ENCODE measurements at regions not wholly inside any gene's neighbourhood (a gene's known extent, or its start where the extent isn't known, plus 50 kb on each side); places are given as distances from the start of the nearest gene placed in this dataset.

GRCh38 chr7:110105307-110105706 lies 985.6 kb upstream of the LRRN3 start:
- Histone ChIP-seq H3K9ac (ENCODE audit: low read depth in 1 of 3, low read length in 3 of 3) (no peak overlapping the region), H3K4me3 (ENCODE audit: low read length in 3 of 3) (no peak overlapping the region), H3K27ac (ENCODE audit: low read depth, low read length) (no peak overlapping the region), H3K36me3 (ENCODE audit: control insufficient read depth in 3 of 3, insufficient read depth in 3 of 3, low read length in 3 of 3) (no peaks in the 10 kb centered on the region), H3K9me3 (ENCODE audit: control insufficient read depth in 3 of 3, low read length in 3 of 3) (no peaks in the 10 kb centered on the region), H3K4me1 (ENCODE audit: control insufficient read depth in 3 of 3, insufficient read depth in 3 of 3, low read length in 3 of 3) (no peaks in the 10 kb centered on the region), H3K27me3 (ENCODE audit: control insufficient read depth in 3 of 3, insufficient read depth in 3 of 3, low read length in 3 of 3) (no peaks in the 10 kb centered on the region)

GRCh38 chr7:110105840-110106239 lies 985.1 kb upstream of the LRRN3 start:
- no peak overlapping the region for H3K9ac ChIP-seq (ENCODE audit: low read depth in 1 of 3, low read length in 3 of 3)
- H3K36me3 ChIP-seq (ENCODE audit: control insufficient read depth in 3 of 3, insufficient read depth in 3 of 3, low read length in 3 of 3), result no peaks in the 10 kb centered on the region
- no peaks in the 10 kb centered on the region for H3K9me3 ChIP-seq (ENCODE audit: control insufficient read depth in 3 of 3, low read length in 3 of 3)
- H3K4me3 ChIP-seq (ENCODE audit: low read length in 3 of 3), result no peak overlapping the region
- H3K27me3 ChIP-seq (ENCODE audit: control insufficient read depth in 3 of 3, insufficient read depth in 3 of 3, low read length in 3 of 3), result no peaks in the 10 kb centered on the region
- no peak overlapping the region for H3K27ac ChIP-seq (ENCODE audit: low read depth, low read length)
- H3K4me1 ChIP-seq (ENCODE audit: control insufficient read depth in 3 of 3, insufficient read depth in 3 of 3, low read length in 3 of 3), result no peaks in the 10 kb centered on the region

- H3K27me3 ChIP-seq (ENCODE audit: control insufficient read depth in 3 of 3, insufficient read depth in 3 of 3, low read length in 3 of 3), result no peaks in the 10 kb centered on the region
- H3K4me1 ChIP-seq (ENCODE audit: control insufficient read depth in 3 of 3, insufficient read depth in 3 of 3, low read length in 3 of 3), result no peaks in the 10 kb centered on the region
- H3K9ac ChIP-seq (ENCODE audit: low read depth in 1 of 3, low read length in 3 of 3), result no peak overlapping the region
- H3K36me3 ChIP-seq (ENCODE audit: control insufficient read depth in 3 of 3, insufficient read depth in 3 of 3, low read length in 3 of 3), result no peaks in the 10 kb centered on the region
- no peak overlapping the region for H3K27ac ChIP-seq (ENCODE audit: low read depth, low read length)
- H3K4me3 ChIP-seq (ENCODE audit: low read length in 3 of 3), result no peak overlapping the region
- no peaks in the 10 kb centered on the region for H3K9me3 ChIP-seq (ENCODE audit: control insufficient read depth in 3 of 3, low read length in 3 of 3)
Measured at GRCh38 chr7:110119883-110120581, 970.9 kb upstream of the LRRN3 start.

GRCh38 chr7:110129159-110129558 lies 961.8 kb upstream of the LRRN3 start:
- Histone ChIP-seq H3K9me3 (ENCODE audit: control insufficient read depth in 3 of 3, low read length in 3 of 3) (no peaks in the 10 kb centered on the region), H3K27ac (ENCODE audit: low read depth, low read length) (no peak overlapping the region), H3K36me3 (ENCODE audit: control insufficient read depth in 3 of 3, insufficient read depth in 3 of 3, low read length in 3 of 3) (no peaks in the 10 kb centered on the region), H3K27me3 (ENCODE audit: control insufficient read depth in 3 of 3, insufficient read depth in 3 of 3, low read length in 3 of 3) (no peaks in the 10 kb centered on the region), H3K4me1 (ENCODE audit: control insufficient read depth in 3 of 3, insufficient read depth in 3 of 3, low read length in 3 of 3) (no peaks in the 10 kb centered on the region), H3K9ac (ENCODE audit: low read depth in 1 of 3, low read length in 3 of 3) (no peak overlapping the region), H3K4me3 (ENCODE audit: low read length in 3 of 3) (no peak overlapping the region)

- Histone ChIP-seq H3K27me3 (ENCODE audit: control insufficient read depth in 3 of 3, insufficient read depth in 3 of 3, low read length in 3 of 3) (no peaks in the 10 kb centered on the region), H3K4me3 (ENCODE audit: low read length in 3 of 3) (no peak overlapping the region), H3K27ac (ENCODE audit: low read depth, low read length) (no peak overlapping the region), H3K36me3 (ENCODE audit: control insufficient read depth in 3 of 3, insufficient read depth in 3 of 3, low read length in 3 of 3) (no peaks in the 10 kb centered on the region), H3K9me3 (ENCODE audit: control insufficient read depth in 3 of 3, low read length in 3 of 3) (no peaks in the 10 kb centered on the region), H3K9ac (ENCODE audit: low read depth in 1 of 3, low read length in 3 of 3) (no peak overlapping the region), H3K4me1 (ENCODE audit: control insufficient read depth in 3 of 3, insufficient read depth in 3 of 3, low read length in 3 of 3) (no peaks in the 10 kb centered on the region)
Measured at GRCh38 chr7:110130669-110131068, 960.3 kb upstream of the LRRN3 start.

GRCh38 chr7:110131344-110131743 lies 959.6 kb upstream of the LRRN3 start:
- Histone ChIP-seq H3K9ac (ENCODE audit: low read depth in 1 of 3, low read length in 3 of 3) (no peak overlapping the region), H3K27ac (ENCODE audit: low read depth, low read length) (no peak overlapping the region), H3K36me3 (ENCODE audit: control insufficient read depth in 3 of 3, insufficient read depth in 3 of 3, low read length in 3 of 3) (no peaks in the 10 kb centered on the region), H3K4me3 (ENCODE audit: low read length in 3 of 3) (no peak overlapping the region), H3K9me3 (ENCODE audit: control insufficient read depth in 3 of 3, low read length in 3 of 3) (no peaks in the 10 kb centered on the region), H3K4me1 (ENCODE audit: control insufficient read depth in 3 of 3, insufficient read depth in 3 of 3, low read length in 3 of 3) (no peaks in the 10 kb centered on the region), H3K27me3 (ENCODE audit: control insufficient read depth in 3 of 3, insufficient read depth in 3 of 3, low read length in 3 of 3) (no peaks in the 10 kb centered on the region)

- Histone ChIP-seq H3K4me1 (ENCODE audit: control insufficient read depth in 3 of 3, insufficient read depth in 3 of 3, low read length in 3 of 3) (no peaks in the 10 kb centered on the region), H3K36me3 (ENCODE audit: control insufficient read depth in 3 of 3, insufficient read depth in 3 of 3, low read length in 3 of 3) (no peaks in the 10 kb centered on the region)
Measured at GRCh38 chr7:110139056-110139455, 951.9 kb upstream of the LRRN3 start.

GRCh38 chr7:110142939-110143526 lies 947.9 kb upstream of the LRRN3 start:
- Histone ChIP-seq H3K9me3 (ENCODE audit: control insufficient read depth in 3 of 3, low read length in 3 of 3) (peaks cover 0 to 4% (median under 1%) of the 10 kb centered on the region in 3 donors), H3K36me3 (ENCODE audit: control insufficient read depth in 3 of 3, insufficient read depth in 3 of 3, low read length in 3 of 3) (no peaks in the 10 kb centered on the region), H3K4me1 (ENCODE audit: control insufficient read depth in 3 of 3, insufficient read depth in 3 of 3, low read length in 3 of 3) (no peaks in the 10 kb centered on the region), H3K9ac (ENCODE audit: low read depth in 1 of 3, low read length in 3 of 3) (no peak overlapping the region), H3K4me3 (ENCODE audit: low read length in 3 of 3) (no peak overlapping the region), H3K27ac (ENCODE audit: low read depth, low read length) (no peak overlapping the region), H3K27me3 (ENCODE audit: control insufficient read depth in 3 of 3, insufficient read depth in 3 of 3, low read length in 3 of 3) (no peaks in the 10 kb centered on the region)

More at GRCh38 chr7:110139056-110139455, 951.9 kb upstream of the LRRN3 start:
- no peaks in the 10 kb centered on the region for H3K27me3 ChIP-seq (ENCODE audit: control insufficient read depth in 3 of 3, insufficient read depth in 3 of 3, low read length in 3 of 3)
- peaks cover 0 to 3% (median 0%) of the 10 kb centered on the region in 3 donors for H3K9me3 ChIP-seq (ENCODE audit: control insufficient read depth in 3 of 3, low read length in 3 of 3)
- no peak overlapping the region for H3K27ac ChIP-seq (ENCODE audit: low read depth, low read length)
- no peak overlapping the region for H3K9ac ChIP-seq (ENCODE audit: low read depth in 1 of 3, low read length in 3 of 3)
- H3K4me3 ChIP-seq (ENCODE audit: low read length in 3 of 3), result no peak overlapping the region

- Histone ChIP-seq H3K27me3 (ENCODE audit: control insufficient read depth in 3 of 3, insufficient read depth in 3 of 3, low read length in 3 of 3) (no peaks in the 10 kb centered on the region), H3K4me1 (ENCODE audit: control insufficient read depth in 3 of 3, insufficient read depth in 3 of 3, low read length in 3 of 3) (no peaks in the 10 kb centered on the region), H3K9ac (ENCODE audit: low read depth in 1 of 3, low read length in 3 of 3) (no peak overlapping the region), H3K9me3 (ENCODE audit: control insufficient read depth in 3 of 3, low read length in 3 of 3) (peaks cover 3 to 4% (median 4%) of the 10 kb centered on the region in 3 donors), H3K36me3 (ENCODE audit: control insufficient read depth in 3 of 3, insufficient read depth in 3 of 3, low read length in 3 of 3) (no peaks in the 10 kb centered on the region), H3K4me3 (ENCODE audit: low read length in 3 of 3) (no peak overlapping the region), H3K27ac (ENCODE audit: low read depth, low read length) (no peak overlapping the region)
Measured at GRCh38 chr7:110144599-110144998, 946.3 kb upstream of the LRRN3 start.

- Histone ChIP-seq H3K9me3 (ENCODE audit: control insufficient read depth in 3 of 3, low read length in 3 of 3) (peaks cover 3 to 4% (median 4%) of the 10 kb centered on the region in 3 donors), H3K4me1 (ENCODE audit: control insufficient read depth in 3 of 3, insufficient read depth in 3 of 3, low read length in 3 of 3) (no peaks in the 10 kb centered on the region), H3K36me3 (ENCODE audit: control insufficient read depth in 3 of 3, insufficient read depth in 3 of 3, low read length in 3 of 3) (no peaks in the 10 kb centered on the region), H3K9ac (ENCODE audit: low read depth in 1 of 3, low read length in 3 of 3) (no peak overlapping the region), H3K27me3 (ENCODE audit: control insufficient read depth in 3 of 3, insufficient read depth in 3 of 3, low read length in 3 of 3) (no peaks in the 10 kb centered on the region), H3K4me3 (ENCODE audit: low read length in 3 of 3) (no peak overlapping the region), H3K27ac (ENCODE audit: low read depth, low read length) (no peak overlapping the region)
Measured at GRCh38 chr7:110148054-110148453, 942.9 kb upstream of the LRRN3 start.
